ENCODE measurements at regions not wholly inside any gene's neighbourhood (a gene's known extent, or its start where the extent isn't known, plus 50 kb on each side); places are given as distances from the start of the nearest gene placed in this dataset.

- ATAC-seq (no peak), DNase-seq (no peak)
- no peak overlapping the region for H3K4me3 Mint-ChIP-seq
- H3K9me3 Mint-ChIP-seq, result peaks cover 18% of the 10 kb centered on the region
- no peaks in the 10 kb centered on the region for H3K27me3 Mint-ChIP-seq (ENCODE audit: low read depth)
- no peaks in the 10 kb centered on the region for H3K4me1 Mint-ChIP-seq (ENCODE audit: low read depth)
- no peaks in the 10 kb centered on the region for H3K36me3 Mint-ChIP-seq (ENCODE audit: insufficient read depth)
These were observed 235.7 kb downstream of the KCNJ3 start for GRCh38 chr2:154934213-154934612.

DNA sequence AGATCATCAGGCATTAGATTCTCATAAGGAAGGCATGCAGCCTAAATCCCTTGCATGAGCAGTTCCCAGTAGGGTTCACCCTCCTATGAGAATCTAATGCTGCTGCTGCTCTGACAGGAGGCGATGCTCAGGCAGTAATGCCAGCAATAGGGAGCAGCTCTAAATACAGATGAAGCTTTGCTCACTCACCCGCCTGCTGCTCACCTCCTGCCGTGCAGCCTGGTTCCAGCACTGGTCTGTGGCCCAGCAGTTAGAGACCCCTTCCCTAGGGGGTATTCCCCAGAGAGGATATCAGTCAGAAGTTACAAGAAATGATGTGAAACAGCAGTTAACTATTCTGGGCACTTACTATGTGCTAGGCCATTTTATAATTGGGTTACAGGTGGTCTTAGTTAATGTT is 226.0 kb downstream of the KCNJ3 start:
- ATAC-seq, result no peak
- Mint-ChIP-seq H3K4me1 (ENCODE audit: low read depth) (no peaks in the 10 kb centered on the region), H3K9me3 (no peaks in the 10 kb centered on the region)

GRCh38 chr2:154914561-154914960 is 216.1 kb downstream of the KCNJ3 start:
- no peaks in the 10 kb centered on the region for H3K27me3 Mint-ChIP-seq (ENCODE audit: low read depth)
- ATAC-seq (no peak), DNase-seq (no peak)
- H3K36me3 Mint-ChIP-seq (ENCODE audit: insufficient read depth), result no peaks in the 10 kb centered on the region
- peaks cover 3% of the 10 kb centered on the region for H3K9me3 Mint-ChIP-seq
- no peaks in the 10 kb centered on the region for H3K4me1 Mint-ChIP-seq (ENCODE audit: low read depth)
- H3K4me3 Mint-ChIP-seq, result no peak overlapping the region

More for the DNA sequence above, 226.0 kb downstream of the KCNJ3 start:
- no peak for DNase-seq
- no peak overlapping the region for H3K4me3 Mint-ChIP-seq
- H3K36me3 Mint-ChIP-seq (ENCODE audit: insufficient read depth), result no peaks in the 10 kb centered on the region
- H3K27me3 Mint-ChIP-seq (ENCODE audit: low read depth), result no peaks in the 10 kb centered on the region

GRCh38 chr2:154912215-154912614 is 213.7 kb downstream of the KCNJ3 start:
- H3K9me3 Mint-ChIP-seq, result peaks cover 8% of the 10 kb centered on the region

DNA sequence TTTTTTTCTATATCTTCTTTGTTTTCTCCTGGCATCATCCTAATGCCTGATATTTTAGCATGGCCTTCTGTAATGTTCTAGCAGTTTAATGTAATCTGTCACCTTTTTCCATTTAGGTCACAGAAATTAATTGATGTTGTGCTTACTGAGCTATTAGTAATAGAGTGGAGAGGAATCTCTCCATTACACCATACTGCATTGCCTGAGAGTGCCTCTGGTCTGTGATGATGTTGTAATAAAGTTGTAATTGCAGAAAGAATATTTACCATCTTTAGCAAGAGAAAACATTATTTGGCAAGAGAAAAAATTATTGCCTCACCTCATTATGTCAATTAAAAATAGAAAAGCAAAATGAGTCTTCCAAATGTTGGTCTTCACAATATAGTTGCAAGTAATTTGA is 213.2 kb downstream of the KCNJ3 start:
- Mint-ChIP-seq H3K4me3 (no peak overlapping the region), H3K9me3 (peaks cover 10% of the 10 kb centered on the region), H3K36me3 (ENCODE audit: insufficient read depth) (no peaks in the 10 kb centered on the region), H3K4me1 (ENCODE audit: low read depth) (no peaks in the 10 kb centered on the region), H3K27me3 (ENCODE audit: low read depth) (no peaks in the 10 kb centered on the region)
- DNase-seq (no peak), ATAC-seq (no peak)

More at GRCh38 chr2:154912215-154912614, 213.7 kb downstream of the KCNJ3 start:
- H3K4me3 Mint-ChIP-seq, result no peak overlapping the region
- DNase-seq (no peak), ATAC-seq (no peak)
- H3K4me1 Mint-ChIP-seq (ENCODE audit: low read depth), result no peaks in the 10 kb centered on the region
- H3K27me3 Mint-ChIP-seq (ENCODE audit: low read depth), result no peaks in the 10 kb centered on the region
- no peaks in the 10 kb centered on the region for H3K36me3 Mint-ChIP-seq (ENCODE audit: insufficient read depth)

- Mint-ChIP-seq H3K36me3 (ENCODE audit: insufficient read depth) (no peaks in the 10 kb centered on the region), H3K9me3 (peaks cover 14% of the 10 kb centered on the region), H3K27me3 (ENCODE audit: low read depth) (no peaks in the 10 kb centered on the region)
These were observed 212.2 kb downstream of the KCNJ3 start for GRCh38 chr2:154910701-154911100.

GRCh38 chr2:154908327-154908726 is 209.8 kb downstream of the KCNJ3 start:
- ATAC-seq, result no peak
- Mint-ChIP-seq H3K9me3 (peaks cover 20% of the 10 kb centered on the region), H3K4me1 (ENCODE audit: low read depth) (no peaks in the 10 kb centered on the region)

More at GRCh38 chr2:154910701-154911100, 212.2 kb downstream of the KCNJ3 start:
- no peaks in the 10 kb centered on the region for H3K4me1 Mint-ChIP-seq (ENCODE audit: low read depth)
- ATAC-seq (no peak), DNase-seq (no peak)
- no peak overlapping the region for H3K4me3 Mint-ChIP-seq

More at GRCh38 chr2:154908327-154908726, 209.8 kb downstream of the KCNJ3 start:
- DNase-seq, result no peak
- no peak overlapping the region for H3K4me3 Mint-ChIP-seq
- no peaks in the 10 kb centered on the region for H3K36me3 Mint-ChIP-seq (ENCODE audit: insufficient read depth)
- H3K27me3 Mint-ChIP-seq (ENCODE audit: low read depth), result no peaks in the 10 kb centered on the region

Measured in activated T-cell treated with anti-CD3 and anti-CD28 coated beads, Interleukin-2, amount 50 U/mL, for 4 hours (primary cell).